ENCODE measurements at regions not wholly inside any gene's neighbourhood (a gene's known extent, or its start where the extent isn't known, plus 50 kb on each side); places are given as distances from the start of the nearest gene placed in this dataset.

GRCh38 chr18:65124633-65125032, 626.2 kb upstream of the CDH7 start:
- TF ChIP-seq, protein P1, sequence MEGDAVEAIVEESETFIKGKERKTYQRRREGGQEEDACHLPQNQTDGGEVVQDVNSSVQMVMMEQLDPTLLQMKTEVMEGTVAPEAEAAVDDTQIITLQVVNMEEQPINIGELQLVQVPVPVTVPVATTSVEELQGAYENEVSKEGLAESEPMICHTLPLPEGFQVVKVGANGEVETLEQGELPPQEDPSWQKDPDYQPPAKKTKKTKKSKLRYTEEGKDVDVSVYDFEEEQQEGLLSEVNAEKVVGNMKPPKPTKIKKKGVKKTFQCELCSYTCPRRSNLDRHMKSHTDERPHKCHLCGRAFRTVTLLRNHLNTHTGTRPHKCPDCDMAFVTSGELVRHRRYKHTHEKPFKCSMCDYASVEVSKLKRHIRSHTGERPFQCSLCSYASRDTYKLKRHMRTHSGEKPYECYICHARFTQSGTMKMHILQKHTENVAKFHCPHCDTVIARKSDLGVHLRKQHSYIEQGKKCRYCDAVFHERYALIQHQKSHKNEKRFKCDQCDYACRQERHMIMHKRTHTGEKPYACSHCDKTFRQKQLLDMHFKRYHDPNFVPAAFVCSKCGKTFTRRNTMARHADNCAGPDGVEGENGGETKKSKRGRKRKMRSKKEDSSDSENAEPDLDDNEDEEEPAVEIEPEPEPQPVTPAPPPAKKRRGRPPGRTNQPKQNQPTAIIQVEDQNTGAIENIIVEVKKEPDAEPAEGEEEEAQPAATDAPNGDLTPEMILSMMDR (IDR thresholded peaks at IDR 0.05; ENCODE audit: low read depth, low read length, missing control alignments): no peak
- no peak for DNase-seq (ENCODE audit: extremely low read depth, low read depth)
- H3K4me3 ChIP-seq (replicated peaks; ENCODE audit: low read depth, low read length): no peak overlapping the region

- DNase-seq (ENCODE audit: extremely low read depth, low read depth): no peak
- TF ChIP-seq, protein P1 (IDR thresholded peaks at IDR 0.05; ENCODE audit: low read depth, low read length, missing control alignments): no peak
- H3K4me3 ChIP-seq (replicated peaks; ENCODE audit: low read depth, low read length): no peak overlapping the region
Measured at GRCh38 chr18:65103864-65104263, 646.9 kb upstream of the CDH7 start.

DNA sequence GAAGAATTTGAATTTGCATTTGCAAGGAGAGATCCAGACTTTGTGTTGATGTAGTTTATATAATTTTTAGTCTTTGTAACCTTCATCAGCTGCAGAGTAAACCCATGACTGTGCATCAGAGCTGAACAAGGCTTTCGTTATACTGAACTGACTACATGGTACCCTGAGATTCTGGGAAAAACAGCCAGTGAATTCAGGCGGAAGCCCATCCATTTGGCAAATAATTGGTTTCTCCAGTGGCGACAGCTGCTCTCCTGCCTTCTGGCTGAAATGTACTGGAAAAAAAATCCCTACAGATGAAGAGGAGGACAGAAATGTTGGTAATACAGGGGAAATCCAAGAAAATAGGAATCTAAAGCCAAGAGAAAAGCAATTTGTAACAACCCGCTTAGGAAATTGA, 657.5 kb upstream of the CDH7 start:
- TF ChIP-seq, protein P1 (IDR thresholded peaks at IDR 0.05; ENCODE audit: low read depth, low read length, missing control alignments): no peak
- no peak for DNase-seq (ENCODE audit: extremely low read depth, low read depth)
- H3K4me3 ChIP-seq (replicated peaks; ENCODE audit: low read depth, low read length): no peak overlapping the region

- no peak for DNase-seq (ENCODE audit: extremely low read depth, low read depth)
- TF ChIP-seq, protein P1 (IDR thresholded peaks at IDR 0.05; ENCODE audit: low read depth, low read length, missing control alignments): peak; percentile 22
- H3K4me3 ChIP-seq (replicated peaks; ENCODE audit: low read depth, low read length): no peak overlapping the region
Measured at GRCh38 chr18:65091744-65092329, 659.0 kb upstream of the CDH7 start.

- TF ChIP-seq, protein P1 (IDR thresholded peaks at IDR 0.05; ENCODE audit: low read depth, low read length, missing control alignments): no peak
- H3K4me3 ChIP-seq (replicated peaks; ENCODE audit: low read depth, low read length): no peak overlapping the region
- DNase-seq (ENCODE audit: extremely low read depth, low read depth): no peak
Measured at GRCh38 chr18:65082907-65083306, 667.9 kb upstream of the CDH7 start.

- no peak for DNase-seq (ENCODE audit: extremely low read depth, low read depth)
- H3K4me3 ChIP-seq (replicated peaks; ENCODE audit: low read depth, low read length): no peak overlapping the region
- TF ChIP-seq, protein P1 (IDR thresholded peaks at IDR 0.05; ENCODE audit: low read depth, low read length, missing control alignments): no peak
Measured at GRCh38 chr18:65081786-65082185, 669.0 kb upstream of the CDH7 start.

- no peak overlapping the region for H3K4me3 ChIP-seq (replicated peaks; ENCODE audit: low read depth, low read length)
- DNase-seq (ENCODE audit: extremely low read depth, low read depth): no peak
- TF ChIP-seq, protein P1 (IDR thresholded peaks at IDR 0.05; ENCODE audit: low read depth, low read length, missing control alignments): no peak
Measured at GRCh38 chr18:65073060-65073550, 677.7 kb upstream of the CDH7 start.
